Uterus (tissue), 2 donors: ENCODE measurements at regions not wholly inside any gene's neighbourhood (a gene's known extent, or its start where the extent isn't known, plus 50 kb on each side); places are given as distances from the start of the nearest gene placed in this dataset.

Source experiments
- CTCF ChIP-seq, 4 experiments: fragments of 200-600 bp in 2 of 4; fragments of 450-650 bp in 2 of 4; sonication (generic) in 2 of 4; IDR thresholded peaks; one replicate each; pipeline ENCODE4 v1.5.1; 2016 to 2019; ENCODE audit warnings: antibody characterized with exemption in 4 of 4, mild to moderate bottlenecking in 2 of 4, moderate library complexity in 1 of 4
- POLR2A ChIP-seq, 2 donors: fragments of 450-650 bp; IDR thresholded peaks; one replicate each; pipeline ENCODE4 v1.6.1; 2016; ENCODE audit warnings: antibody characterized with exemption in 2 of 2, mild to moderate bottlenecking in 1 of 2, moderate library complexity in 1 of 2

- TF ChIP-seq CTCF (IDR thresholded peaks at IDR 0.05) (no peak), POLR2A (IDR thresholded peaks at IDR 0.05) (no peak)
Observed at GRCh38 chr1:109845658-109846057, 65.0 kb upstream of the CSF1 start.
